Epithelial cell of proximal tubule (primary cell): ENCODE measurements at regions not wholly inside any gene's neighbourhood (a gene's known extent, or its start where the extent isn't known, plus 50 kb on each side); places are given as distances from the start of the nearest gene placed in this dataset.

Experiments
- DNase-seq: peaks from one replicate; pipeline ENCODE4 v3.0.0-alpha.2; 2011; ENCODE audit warnings: low read depth
- H3K4me3 ChIP-seq: 2 replicates; pipeline ENCODE4 v1.5.1; 2011; ENCODE audit warnings: low read depth, mild to moderate bottlenecking, low read length
- TF ChIP-seq, protein P1 (sequence below): conservative IDR thresholded peaks from 2 replicates; pipeline ENCODE4 v1.5.1; 2012; ENCODE audit warnings: low read depth, mild to moderate bottlenecking, low read length

DNA sequence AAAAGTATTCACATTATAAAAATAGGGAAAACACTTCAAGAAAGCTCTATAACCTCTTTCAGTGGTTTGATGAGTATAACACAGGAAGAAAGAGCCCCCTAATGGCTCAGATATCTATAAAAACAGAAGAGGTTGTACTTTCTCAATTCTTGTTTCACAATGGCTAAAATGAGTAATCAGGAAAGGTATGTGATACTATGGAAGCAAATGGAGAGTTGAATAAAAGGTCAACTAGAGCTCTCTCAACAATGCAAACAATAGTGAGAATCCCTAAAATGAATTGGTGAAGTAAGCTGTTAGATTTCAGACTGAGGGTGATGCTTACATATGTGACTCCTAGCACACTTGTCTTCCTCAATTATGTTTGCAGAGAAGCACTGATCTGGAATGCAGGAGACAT is 584.6 kb upstream of the CDH18 start:
- TF ChIP-seq, protein P1, sequence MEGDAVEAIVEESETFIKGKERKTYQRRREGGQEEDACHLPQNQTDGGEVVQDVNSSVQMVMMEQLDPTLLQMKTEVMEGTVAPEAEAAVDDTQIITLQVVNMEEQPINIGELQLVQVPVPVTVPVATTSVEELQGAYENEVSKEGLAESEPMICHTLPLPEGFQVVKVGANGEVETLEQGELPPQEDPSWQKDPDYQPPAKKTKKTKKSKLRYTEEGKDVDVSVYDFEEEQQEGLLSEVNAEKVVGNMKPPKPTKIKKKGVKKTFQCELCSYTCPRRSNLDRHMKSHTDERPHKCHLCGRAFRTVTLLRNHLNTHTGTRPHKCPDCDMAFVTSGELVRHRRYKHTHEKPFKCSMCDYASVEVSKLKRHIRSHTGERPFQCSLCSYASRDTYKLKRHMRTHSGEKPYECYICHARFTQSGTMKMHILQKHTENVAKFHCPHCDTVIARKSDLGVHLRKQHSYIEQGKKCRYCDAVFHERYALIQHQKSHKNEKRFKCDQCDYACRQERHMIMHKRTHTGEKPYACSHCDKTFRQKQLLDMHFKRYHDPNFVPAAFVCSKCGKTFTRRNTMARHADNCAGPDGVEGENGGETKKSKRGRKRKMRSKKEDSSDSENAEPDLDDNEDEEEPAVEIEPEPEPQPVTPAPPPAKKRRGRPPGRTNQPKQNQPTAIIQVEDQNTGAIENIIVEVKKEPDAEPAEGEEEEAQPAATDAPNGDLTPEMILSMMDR, result no peak
- DNase-seq, result peak; percentile 29
- no peak overlapping the region for H3K4me3 ChIP-seq

- H3K4me3 ChIP-seq, result no peak overlapping the region
- no peak for DNase-seq
- TF ChIP-seq, protein P1, result no peak
Measured at GRCh38 chr5:20570486-20570885, 582.5 kb upstream of the CDH18 start.

DNA sequence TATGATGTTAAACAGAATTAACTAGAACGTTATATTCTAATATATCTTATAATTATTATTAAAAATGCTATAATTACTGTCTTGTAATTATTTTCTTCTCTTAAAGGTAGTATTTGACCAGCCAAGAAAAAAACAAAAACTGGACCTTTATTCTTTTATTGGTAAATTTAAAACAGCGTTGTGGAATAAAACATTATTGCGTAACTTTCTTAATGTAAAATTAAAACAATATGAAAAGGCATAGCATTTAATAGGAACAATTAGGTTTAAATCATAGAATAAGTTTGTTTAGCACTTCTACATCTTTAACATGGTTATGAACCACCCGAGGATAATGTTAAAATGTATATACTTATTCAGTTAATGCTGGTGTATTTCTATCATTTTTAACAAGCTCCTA is 574.5 kb upstream of the CDH18 start:
- no peak for DNase-seq
- TF ChIP-seq, protein P1, result no peak
- no peak overlapping the region for H3K4me3 ChIP-seq

GRCh38 chr5:20559845-20560244 is 571.8 kb upstream of the CDH18 start:
- DNase-seq, result peak; percentile 36
- no peak overlapping the region for H3K4me3 ChIP-seq
- TF ChIP-seq, protein P1, result no peak

- H3K4me3 ChIP-seq, result no peak overlapping the region
- TF ChIP-seq, protein P1, result no peak
- no peak for DNase-seq
Measured at GRCh38 chr5:20556115-20556763, 568.2 kb upstream of the CDH18 start.

DNA sequence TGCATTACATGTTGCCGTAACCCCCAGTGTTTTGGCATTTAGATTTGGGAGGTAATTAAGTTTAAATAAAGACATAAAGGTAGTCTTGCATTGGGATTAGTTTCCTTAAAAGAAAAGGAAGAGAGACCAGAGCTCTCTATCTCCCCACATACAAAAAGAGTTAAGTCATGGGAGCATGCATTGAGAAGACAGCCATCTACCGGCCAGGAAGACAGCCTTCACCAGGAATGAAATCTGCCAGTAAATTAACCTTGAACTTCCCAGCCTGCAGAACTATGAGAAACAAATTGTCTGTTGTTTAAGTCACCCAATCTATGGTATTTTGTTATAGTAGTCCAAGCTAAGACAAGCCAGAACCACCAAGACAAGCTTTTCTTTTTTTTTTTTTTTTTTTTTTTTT is 567.0 kb upstream of the CDH18 start:
- TF ChIP-seq, protein P1, result no peak
- no peak overlapping the region for H3K4me3 ChIP-seq
- DNase-seq, result no peak

DNA sequence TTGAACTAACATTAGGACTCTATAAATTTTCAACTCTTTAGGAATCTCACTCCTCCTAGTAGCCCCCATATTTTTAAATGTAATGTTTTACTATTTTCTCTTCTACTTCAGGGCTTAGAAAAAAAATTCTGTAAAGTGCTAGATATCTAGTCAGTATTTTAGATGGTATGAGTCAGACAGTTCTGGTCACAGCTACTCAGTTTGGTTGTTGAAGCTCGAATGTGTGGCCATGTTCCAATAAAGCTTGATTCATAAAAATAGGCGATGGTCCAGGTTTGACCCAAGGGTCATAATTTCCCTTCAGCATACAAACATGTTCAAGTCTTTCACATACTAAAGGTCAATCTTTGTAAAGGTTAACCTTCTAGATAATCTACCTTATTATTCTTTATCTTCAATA is 566.0 kb upstream of the CDH18 start:
- no peak overlapping the region for H3K4me3 ChIP-seq
- DNase-seq, result no peak
- TF ChIP-seq, protein P1, result no peak
